NOMO-1 treated with DMSO at 0.1 percent for 48 hours (cell line): ENCODE measurements at regions not wholly inside any gene's neighbourhood (a gene's known extent, or its start where the extent isn't known, plus 50 kb on each side); places are given as distances from the start of the nearest gene placed in this dataset.

Experiments used
- DNase-seq: peaks from one replicate; lab custom pipeline; 2025; ENCODE audit not compliant: unreplicated experiment; lab: John Stamatoyannopoulos, UW

DNA sequence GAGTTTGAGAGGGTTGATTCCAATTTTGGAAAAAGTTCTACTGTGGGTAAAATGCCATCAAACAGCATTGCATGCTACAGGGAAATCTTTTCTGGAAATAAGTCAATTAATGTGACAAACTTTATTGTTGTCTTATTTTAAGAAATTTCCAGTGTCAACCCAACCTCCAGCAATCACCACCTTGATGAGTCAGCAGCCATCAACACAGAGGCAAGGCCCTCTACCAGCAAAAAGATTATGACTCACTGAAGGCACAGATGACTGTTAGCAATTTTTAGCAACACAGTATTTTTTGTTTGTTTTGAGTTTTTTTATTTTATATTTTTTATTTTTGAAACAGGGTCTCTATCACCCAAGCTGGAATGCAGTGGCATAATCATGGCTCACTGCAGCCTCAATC is 165.4 kb upstream of the C1QTNF7 start:
- DNase-seq, result peak; percentile 9

DNA sequence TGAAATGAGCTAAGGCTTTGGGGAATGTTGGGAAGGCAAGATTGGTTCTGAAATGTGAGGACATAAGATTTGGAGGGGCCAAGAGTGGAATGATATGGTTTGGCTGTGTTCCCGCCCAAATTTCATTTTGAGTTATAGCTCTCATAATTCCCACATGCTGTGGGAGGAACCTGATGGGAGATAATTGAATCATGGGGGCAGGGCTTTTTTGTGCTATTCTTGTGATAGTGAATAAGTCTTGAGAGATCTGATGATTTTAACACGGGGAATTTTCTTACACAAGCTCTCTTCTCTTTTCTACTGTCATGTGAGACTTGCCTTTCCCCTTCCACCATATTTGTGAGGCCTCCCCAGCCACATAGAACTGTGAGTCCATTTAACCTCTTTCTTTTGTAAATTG is 157.6 kb upstream of the C1QTNF7 start:
- DNase-seq, result no peak

DNA sequence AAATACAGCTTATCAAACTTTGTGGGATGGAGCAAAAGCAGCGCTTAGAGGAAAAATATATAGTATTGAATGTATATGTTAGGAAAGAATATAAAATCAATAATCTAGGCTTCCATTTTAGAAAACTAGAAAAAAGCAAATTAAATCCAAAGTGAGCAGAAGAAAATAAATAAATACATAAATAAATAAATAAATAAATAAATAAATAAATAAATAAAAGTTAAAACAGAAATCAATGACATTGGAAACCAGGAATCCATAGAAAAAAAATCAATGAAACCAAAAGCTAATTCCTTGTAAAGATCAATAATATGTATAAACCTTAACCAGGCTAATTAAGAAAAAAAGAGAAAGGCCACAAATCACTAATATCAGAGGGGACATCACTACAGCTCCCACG is 141.8 kb upstream of the C1QTNF7 start:
- no peak for DNase-seq

DNA sequence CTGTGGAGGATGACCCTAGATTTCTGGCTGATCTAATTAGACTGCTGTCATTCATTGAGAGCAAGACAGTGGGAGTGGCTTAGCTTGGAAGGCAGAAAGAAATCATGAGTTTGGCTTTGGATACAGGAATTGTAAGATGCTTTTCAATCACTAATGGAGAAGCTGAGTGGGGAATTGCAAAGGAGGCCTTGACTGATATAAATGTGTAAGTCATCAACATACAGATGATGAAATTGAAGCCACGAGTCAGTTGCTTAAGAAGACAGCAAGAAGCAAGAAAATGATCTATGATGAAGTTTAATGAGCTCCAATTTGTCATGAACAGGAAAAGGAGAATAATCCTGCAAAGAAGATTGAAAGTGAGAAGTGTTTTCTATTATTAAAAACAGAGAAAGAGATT is 136.7 kb upstream of the C1QTNF7 start:
- peak; percentile 85 for DNase-seq

DNA sequence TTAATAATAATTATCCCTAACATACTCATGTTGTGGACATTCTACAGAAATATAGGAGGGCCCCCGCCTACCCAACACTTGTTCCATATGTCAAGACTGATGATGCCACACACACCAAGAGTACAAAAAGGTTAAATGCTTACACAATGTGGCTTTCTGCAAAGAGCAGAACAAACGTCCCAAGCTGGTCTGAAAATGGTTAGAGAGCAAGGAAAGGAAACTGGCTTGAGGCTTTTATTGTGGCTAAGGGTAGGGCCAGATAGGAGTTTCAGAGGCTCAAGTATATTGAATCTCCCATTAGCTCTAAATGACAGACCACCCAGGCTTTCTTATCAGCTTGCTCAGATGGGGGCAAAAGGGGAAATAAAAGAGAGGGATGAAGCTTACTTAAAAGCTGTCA is 134.1 kb upstream of the C1QTNF7 start:
- no peak for DNase-seq

DNA sequence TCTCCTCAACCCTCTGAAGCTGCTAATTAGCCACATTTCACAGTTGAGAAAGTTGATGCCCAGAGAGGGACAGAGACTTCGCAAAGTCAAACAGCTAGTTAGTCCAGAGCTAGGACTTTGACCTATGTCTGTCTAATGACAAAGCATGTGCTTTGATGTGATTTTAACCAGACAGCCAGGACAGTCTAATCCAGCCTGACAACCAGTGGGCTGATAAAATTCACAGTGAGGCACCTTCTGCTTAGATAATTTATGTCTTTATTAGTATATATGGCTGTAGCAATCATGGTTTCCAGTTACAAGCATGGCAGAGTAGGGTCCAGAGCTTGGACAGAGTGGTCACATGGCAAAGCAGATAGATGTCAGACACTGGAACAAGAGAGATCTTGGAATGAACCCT is 133.6 kb upstream of the C1QTNF7 start:
- DNase-seq, result no peak

DNA sequence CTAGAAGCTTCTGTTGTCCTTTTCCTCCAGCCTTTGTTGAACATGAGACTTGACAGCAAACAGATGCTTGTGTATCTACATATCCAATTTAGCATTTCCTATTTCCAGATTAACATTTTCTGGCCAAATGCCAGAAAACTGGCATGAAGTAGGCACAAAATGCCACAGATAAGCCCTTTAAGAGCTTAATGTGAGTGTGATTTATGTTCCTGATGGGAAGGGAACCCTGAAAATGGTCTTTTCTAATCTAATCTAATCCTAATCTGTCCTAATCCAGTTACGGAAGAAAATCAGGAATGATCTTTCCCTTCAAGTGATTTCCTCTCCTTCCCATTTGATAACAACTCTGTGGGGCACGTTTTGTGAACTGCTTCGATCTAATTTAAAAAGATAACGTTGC is 133.0 kb upstream of the C1QTNF7 start:
- DNase-seq, result no peak

DNA sequence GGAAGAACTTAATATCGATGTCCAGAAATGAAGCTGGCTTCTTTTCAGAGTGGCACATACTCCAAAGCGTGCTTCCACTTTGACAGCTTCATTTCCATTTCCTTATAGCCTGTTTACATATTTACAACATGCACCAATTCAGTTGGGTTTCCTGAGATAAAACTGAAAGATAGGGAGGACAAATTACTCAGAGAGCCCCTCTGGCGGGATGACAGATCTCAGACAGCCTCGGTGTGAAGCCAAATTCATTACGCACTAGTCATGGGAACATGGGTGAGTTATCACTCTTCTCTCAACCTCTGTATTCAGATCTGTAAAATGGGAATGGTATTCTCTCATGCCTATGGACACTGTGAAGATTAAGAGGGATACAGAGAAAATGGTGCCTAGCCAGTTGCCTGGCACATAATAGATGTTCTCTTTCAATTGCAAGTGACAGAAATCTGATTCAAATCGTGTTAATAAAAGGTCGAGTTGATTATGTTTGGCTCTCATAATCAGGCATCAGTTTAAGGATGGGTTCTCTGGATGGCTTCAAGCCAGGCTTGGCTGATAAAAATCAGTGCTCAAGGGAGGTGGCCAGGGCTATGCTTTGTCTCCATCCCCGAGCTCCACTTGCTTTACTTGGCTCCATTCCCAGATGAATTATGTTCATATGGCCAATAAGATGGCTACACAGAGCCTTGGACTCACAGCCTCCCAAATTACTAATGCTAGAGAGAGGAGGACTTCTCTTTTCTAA is 132.2 kb upstream of the C1QTNF7 start:
- no peak for DNase-seq

DNA sequence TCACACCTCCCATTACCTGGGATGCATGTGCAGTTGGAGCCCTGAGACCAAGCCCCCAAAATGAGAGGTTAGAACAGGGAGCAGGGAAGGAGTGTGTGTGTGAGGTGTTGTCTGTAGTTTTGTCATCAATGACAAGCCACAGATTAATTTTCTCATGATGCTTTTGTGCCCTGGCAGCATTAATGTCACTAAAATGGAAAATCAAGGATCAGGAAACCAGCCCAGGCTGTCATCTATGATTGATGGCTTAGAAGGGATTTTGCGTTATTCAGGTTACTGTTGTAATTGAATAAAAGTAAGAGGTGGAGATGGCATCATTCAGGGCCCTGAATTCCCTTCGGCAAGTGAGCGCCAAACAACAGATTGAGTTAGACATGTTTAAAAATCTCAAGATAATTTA is 130.5 kb upstream of the C1QTNF7 start:
- DNase-seq, result no peak

DNA sequence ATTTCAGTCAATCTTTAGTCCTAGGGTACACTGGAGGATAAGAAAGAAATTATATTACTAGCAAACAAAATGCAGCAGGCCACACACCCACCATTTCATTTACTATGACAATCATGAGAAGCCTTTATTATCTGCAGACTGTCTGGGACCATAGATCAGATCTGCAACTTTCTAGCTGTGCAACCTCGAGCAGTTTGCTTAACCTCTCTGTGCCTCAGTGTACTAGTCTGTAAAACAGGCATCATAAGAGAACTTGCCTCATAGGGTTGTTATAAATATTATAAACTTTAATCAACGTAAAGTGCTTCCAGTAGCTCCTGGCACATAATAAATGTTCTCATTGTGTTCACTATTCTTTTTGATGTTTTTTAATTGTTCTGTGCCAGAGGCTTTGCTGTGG is 128.2 kb upstream of the C1QTNF7 start:
- DNase-seq, result no peak

DNA sequence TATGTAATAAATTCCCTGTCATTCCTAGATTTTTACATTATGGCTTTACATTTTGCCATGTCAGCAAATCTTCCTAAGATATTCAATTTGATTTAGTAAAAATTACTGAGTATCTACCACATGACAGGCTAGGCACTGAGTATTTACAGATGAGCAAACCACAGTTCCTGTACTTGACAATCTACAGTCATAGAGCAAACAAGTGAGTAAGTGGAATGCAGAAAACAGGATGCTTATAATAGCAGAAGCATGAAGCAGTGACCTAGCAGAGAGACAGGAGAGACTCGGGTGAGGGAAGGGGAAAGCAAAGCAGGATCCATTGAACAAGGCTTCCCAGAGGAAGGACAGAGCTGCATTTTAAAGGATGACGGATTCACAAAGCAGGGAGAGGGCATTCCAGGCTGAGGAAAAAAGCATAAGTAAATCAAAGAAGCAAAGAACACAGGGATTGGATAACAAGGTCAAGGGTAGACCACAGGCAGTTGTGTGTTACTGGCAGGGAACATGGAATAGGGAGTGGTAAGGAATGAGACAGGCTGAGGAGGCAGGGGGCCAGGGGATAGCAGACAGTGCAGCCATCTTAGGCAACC is 124.7 kb upstream of the C1QTNF7 start:
- no peak for DNase-seq

DNA sequence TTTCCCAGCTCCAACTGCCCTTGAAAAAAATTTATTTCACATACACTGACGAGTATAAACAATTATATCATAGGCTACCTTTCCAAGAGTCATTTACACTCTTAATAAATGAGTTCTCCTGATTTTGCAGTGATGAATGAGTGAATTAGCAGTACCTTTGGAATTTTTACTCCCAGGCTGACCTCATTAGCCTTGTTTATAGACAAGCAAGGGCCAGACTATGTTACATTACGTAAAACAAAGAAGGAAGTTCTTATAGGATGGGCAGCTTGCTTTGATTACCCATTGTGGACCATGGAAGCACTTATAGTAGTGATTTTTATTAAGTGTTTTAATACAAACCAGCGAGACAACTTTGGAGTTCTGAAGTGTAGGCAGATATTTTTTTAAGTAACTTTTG is 112.9 kb upstream of the C1QTNF7 start:
- DNase-seq, result no peak

DNA sequence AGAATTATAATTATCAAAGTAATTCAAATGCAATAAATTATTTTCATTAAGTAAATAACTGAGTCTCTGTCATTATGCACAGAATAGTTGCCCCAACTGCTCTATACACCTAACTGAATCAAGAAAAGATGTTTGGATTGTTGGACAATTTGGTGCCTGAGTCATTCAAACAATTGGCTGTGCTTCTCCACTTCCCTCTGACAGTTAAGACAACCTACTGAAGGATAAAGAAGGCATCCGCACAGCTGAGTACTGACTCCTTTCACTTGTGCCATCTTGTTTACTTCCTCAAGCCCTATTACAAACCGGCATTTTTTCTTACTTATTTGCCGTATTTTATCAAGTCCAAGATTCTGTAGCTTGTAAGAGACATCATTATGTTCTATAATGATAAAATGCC is 110.6 kb upstream of the C1QTNF7 start:
- DNase-seq, result no peak

DNA sequence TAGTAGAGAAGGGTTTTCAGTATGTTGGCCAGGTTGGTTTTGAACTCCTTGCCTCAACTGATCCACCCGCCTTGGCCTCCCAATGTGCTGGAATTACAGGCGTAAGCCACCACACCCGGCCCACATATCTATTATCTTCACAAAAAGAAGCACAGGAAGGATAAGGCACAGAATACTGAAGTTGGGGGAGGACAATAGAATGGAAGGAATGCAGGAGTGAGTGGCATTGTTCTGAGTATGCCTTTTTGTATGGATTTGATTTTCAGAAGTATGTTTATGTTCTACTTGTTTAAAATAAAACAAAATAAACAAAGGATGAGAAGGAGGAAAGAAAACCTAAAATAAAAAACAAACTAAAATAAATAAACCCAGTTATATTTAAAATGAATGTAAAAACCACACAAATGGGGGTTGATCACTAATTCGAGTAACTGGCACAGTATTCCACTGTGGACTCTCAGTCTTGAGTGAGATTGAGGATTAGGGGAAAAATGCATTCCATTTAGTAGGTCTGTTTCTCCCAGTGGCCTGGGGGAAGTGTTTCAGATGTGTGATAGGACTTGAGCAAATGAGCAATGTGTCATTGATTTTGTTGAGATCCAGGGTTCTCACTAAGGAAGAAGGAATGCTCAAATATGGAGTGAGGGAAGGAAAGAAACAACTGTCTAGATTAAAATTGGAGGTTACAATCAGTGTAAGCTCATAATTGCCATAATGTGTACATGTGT is 109.0 kb upstream of the C1QTNF7 start:
- DNase-seq, result no peak

DNA sequence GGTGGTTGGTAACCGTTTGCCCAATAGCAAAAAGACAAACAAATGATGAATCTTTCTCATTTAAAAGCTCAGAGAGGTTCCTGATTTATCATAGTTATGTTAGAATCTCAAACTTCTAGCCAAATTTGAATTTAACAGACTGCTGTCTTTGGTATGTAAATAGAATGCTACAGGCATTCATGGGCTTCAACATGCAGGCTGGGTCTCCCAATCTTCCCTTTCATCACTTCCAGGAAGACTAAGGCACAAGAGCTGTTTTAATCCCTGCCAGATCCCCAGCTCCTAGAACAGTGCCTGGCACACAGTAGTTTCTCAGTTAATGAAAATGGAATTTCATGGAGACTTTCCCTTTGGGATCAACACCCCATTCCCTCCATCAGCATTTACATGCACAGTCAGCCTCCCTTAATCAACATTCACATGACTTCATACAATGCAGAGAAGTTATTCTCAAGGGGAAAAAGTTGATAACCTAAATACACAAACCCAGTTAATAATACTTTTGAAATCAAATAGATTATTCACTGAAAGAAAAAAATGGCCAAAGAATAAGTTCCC is 107.6 kb upstream of the C1QTNF7 start:
- no peak for DNase-seq

DNA sequence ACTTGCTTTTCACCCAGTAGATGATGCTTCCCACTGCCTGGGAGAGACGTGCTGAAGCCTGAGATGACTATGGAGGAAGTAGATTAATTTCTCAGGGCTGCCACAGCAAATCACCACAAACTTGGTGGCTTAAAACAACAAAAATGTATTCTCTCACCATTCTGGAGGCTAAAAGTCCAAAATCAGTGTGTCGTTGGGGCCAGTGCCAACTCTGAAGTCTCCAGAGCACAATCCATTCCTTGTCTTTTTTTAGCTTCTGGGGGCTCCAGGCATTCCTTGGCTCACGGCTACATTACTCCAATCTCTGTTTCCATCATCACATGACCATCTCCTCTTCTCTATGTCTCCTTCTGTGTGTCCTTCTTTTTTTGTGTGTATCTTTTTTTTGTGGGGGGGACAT is 105.8 kb upstream of the C1QTNF7 start:
- no peak for DNase-seq

DNA sequence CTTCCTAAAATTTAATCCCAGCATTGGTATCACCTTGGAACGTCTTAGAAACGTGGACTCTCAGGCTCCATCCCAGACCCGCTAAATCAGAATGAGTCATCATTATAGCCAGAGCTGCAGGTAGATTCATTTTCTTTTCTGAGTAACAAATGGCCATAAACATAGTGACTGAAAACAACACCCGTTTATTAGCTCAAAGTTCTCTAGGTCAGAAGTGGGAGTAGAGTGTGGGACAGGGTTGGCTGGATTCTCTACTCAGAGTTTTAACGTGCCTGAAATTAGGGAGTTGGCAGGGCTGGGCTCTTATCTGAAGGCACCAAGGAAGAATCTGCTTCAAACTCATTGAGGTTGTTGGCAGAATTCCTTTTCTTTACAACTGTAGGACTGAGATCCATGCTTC is 101.8 kb upstream of the C1QTNF7 start:
- no peak for DNase-seq

DNA sequence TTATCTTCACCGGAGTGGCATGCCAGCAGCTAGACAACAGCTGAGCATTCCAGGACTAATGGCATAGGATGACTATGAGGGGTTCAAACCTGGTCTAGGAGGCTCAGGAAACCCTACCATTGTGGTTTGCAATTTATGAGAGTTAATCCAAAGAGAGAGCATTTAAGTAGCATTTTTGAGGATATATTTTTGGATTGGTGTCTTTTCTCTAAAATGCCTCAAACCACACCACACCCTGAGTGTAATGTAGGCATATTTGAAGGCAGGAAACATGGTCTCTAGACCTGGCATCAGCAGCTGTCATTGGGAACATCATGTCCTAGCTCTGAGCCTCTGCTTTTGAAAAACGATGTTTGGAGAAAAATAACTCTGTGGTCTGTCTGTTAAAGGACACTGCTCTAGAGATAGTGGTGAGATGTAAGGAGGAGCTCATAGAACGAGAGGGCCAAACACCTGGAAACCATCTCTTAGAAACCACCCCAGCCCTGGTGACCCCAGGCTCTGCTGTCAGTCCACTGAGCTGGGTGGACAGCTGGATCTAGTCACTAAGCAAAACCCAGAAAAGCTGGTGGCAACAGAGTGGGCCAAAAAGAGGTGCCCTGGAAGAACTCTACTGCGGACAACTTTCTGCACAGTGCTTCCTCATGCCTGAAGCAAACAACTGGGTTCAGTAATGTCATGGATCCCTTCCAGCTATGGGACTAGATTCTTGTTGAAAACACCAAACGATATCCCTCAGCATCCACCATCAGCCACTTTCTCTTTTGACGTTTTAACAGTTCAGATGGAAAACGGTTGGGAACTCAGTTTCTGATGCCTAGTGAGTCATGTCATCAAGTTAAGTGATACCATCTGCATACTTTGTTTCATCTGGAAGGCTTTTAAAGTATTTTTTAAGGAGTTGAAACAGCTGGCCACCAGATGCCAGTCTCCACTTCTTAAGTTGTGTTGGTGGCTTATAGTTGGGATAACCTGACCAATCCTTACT is 100.2 kb upstream of the C1QTNF7 start:
- DNase-seq, result no peak

DNA sequence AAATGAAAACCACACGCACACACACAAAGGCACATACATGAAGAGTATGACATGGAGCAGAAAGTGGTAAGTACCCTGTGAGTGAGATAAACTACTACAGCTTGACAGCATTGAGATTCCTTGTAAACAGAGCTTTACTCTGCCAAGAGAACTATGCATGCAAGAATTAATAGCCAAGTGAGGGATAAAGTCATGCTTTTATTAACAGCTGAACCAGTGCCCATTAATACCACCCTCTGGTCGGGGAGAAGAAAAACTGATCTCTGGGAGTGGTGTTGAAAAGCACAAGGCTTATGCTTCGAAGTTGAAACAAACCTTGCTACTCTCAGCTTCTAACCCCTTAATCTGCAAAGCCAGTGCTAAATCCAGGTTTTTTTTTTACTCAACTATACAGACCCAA is 95.9 kb upstream of the C1QTNF7 start:
- DNase-seq, result no peak

DNA sequence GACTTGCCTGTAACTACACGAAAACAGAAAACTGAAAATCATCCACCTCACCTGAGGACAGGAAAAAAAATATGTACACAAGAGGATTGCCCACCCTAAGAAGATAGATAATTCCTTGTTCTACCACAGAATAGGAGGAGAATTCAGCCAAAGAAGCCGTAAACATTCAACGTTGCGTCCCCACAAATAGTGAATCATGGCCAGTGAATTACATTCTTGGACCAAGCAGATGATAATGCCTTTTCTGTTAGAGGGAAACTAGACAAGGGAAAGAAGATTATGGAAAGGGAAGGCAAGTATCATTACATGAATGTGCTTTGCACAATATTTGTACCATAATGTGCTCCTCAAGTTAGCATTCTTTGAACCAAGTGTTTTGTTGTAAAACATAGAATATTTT is 95.5 kb upstream of the C1QTNF7 start:
- DNase-seq, result no peak
